Amniotic epithelial cell (primary cell): ENCODE measurements at regions not wholly inside any gene's neighbourhood (a gene's known extent, or its start where the extent isn't known, plus 50 kb on each side); places are given as distances from the start of the nearest gene placed in this dataset.

Source experiments
- DNase-seq: peaks from one replicate; pipeline ENCODE4 v3.0.0-alpha.2; 2010; ENCODE audit warnings: low read depth

- DNase-seq, result no peak
Observed at GRCh38 chr10:3539696-3540383, 245.2 kb downstream of the KLF6 start.

- peak; percentile 97 for DNase-seq
Observed at GRCh38 chr10:3538656-3539531, 246.1 kb downstream of the KLF6 start.

GRCh38 chr10:3538291-3538655 lies 246.7 kb downstream of the KLF6 start:
- peak; percentile 34 for DNase-seq

- no peak for DNase-seq
Observed at GRCh38 chr10:3537518-3537917, 247.5 kb downstream of the KLF6 start.

GRCh38 chr10:3535001-3535400 lies 250.0 kb downstream of the KLF6 start:
- no peak for DNase-seq

GRCh38 chr10:3534433-3534832 lies 250.6 kb downstream of the KLF6 start:
- no peak for DNase-seq

- no peak for DNase-seq
Observed at GRCh38 chr10:3533296-3533695, 251.7 kb downstream of the KLF6 start.

- no peak for DNase-seq
Observed at GRCh38 chr10:3532644-3533043, 252.4 kb downstream of the KLF6 start.

GRCh38 chr10:3531670-3532069 lies 253.3 kb downstream of the KLF6 start:
- no peak for DNase-seq

GRCh38 chr10:3530783-3531645 lies 254.0 kb downstream of the KLF6 start:
- no peak for DNase-seq

GRCh38 chr10:3530346-3530745 lies 254.7 kb downstream of the KLF6 start:
- no peak for DNase-seq

- no peak for DNase-seq
Observed at GRCh38 chr10:3529691-3530090, 255.3 kb downstream of the KLF6 start.

GRCh38 chr10:3528823-3529403 lies 256.1 kb downstream of the KLF6 start:
- no peak for DNase-seq

GRCh38 chr10:3528271-3528670 lies 256.7 kb downstream of the KLF6 start:
- no peak for DNase-seq

GRCh38 chr10:3527869-3528268 lies 257.1 kb downstream of the KLF6 start:
- no peak for DNase-seq

GRCh38 chr10:3526727-3527501 lies 258.1 kb downstream of the KLF6 start:
- peak; percentile 83 for DNase-seq

GRCh38 chr10:3525832-3526449 lies 259.1 kb downstream of the KLF6 start:
- peak; percentile 97 for DNase-seq

- DNase-seq, result no peak
Observed at GRCh38 chr10:3524086-3524960, 260.7 kb downstream of the KLF6 start.

GRCh38 chr10:3523309-3524050 lies 261.5 kb downstream of the KLF6 start:
- DNase-seq, result no peak
